ENCODE measurements at regions not wholly inside any gene's neighbourhood (a gene's known extent, or its start where the extent isn't known, plus 50 kb on each side); places are given as distances from the start of the nearest gene placed in this dataset.

DNA sequence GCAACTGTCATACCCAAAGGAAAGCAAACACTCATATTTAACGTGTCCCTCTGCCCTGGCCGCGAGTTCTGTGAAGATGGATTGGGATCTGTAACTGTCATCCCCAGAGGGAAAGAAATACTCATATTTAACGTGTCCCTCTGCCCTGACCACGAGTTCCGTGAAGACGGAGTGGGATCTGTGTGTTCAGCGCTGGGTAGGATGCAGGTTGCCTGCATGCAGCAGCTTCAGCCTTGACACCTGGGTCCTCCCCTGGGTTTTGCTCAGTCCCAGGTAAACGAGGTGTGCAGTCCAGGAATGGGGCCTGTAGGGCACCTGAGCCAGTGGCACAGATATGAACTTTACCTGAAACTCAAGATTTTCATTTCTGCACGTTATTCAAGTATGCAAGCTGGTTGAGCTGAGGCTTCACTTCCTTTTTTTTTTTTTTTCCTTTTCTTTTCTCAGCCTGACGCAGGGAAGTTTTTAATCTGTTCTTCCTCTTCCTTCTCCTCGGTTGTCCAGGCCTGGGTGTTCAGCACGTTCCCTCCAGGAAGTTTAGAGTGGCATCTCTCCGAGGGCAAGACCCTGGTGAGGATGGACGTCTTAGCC, 159.0 kb upstream of the SHH start:
- intact Hi-C loops (cut with micrococcal nuclease; ENCODE audit: unreplicated experiment) = no loop called here
- no peak overlapping the region for H3K4me3 ChIP-seq (ENCODE audit: low read depth, low read length, poor library complexity, severe bottlenecking)
- ChIA-PET POLR2A (ENCODE audit: low non-redundant PET) (no interaction called here), CTCF (no interaction called here)
- TF ChIP-seq, protein P1, sequence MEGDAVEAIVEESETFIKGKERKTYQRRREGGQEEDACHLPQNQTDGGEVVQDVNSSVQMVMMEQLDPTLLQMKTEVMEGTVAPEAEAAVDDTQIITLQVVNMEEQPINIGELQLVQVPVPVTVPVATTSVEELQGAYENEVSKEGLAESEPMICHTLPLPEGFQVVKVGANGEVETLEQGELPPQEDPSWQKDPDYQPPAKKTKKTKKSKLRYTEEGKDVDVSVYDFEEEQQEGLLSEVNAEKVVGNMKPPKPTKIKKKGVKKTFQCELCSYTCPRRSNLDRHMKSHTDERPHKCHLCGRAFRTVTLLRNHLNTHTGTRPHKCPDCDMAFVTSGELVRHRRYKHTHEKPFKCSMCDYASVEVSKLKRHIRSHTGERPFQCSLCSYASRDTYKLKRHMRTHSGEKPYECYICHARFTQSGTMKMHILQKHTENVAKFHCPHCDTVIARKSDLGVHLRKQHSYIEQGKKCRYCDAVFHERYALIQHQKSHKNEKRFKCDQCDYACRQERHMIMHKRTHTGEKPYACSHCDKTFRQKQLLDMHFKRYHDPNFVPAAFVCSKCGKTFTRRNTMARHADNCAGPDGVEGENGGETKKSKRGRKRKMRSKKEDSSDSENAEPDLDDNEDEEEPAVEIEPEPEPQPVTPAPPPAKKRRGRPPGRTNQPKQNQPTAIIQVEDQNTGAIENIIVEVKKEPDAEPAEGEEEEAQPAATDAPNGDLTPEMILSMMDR (conservative IDR thresholded peaks at IDR 0.05; ENCODE audit: low read depth, low read length) = no peak
- TF ChIP-seq EZH2 (IDR thresholded peaks at IDR 0.05; ENCODE audit: borderline replicate concordance, low read depth, low read length, poor library complexity, severe bottlenecking) = no peak
- no TSS peak for BruUV-seq (replicated peaks)
- peaks cover 55% of the 10 kb centered on the region for H3K27me3 ChIP-seq (replicated peaks; ENCODE audit: insufficient read depth, low read depth, low read length, poor library complexity)
- DNase-seq (ENCODE audit: low spot score) = no peak
- no peaks in the 10 kb centered on the region for H3K9me3 ChIP-seq (ENCODE audit: low read depth, low read length, poor library complexity, severe bottlenecking)
- no peak overlapping the region for H3K27ac ChIP-seq (ENCODE audit: low read depth, low read length, poor library complexity, severe bottlenecking)
- H3K4me1 ChIP-seq (ENCODE audit: insufficient read depth, low read length, poor library complexity, severe bottlenecking) = no peaks in the 10 kb centered on the region
- no peaks in the 10 kb centered on the region for H3K36me3 ChIP-seq (ENCODE audit: insufficient read depth, low read length, poor library complexity, severe bottlenecking)

DNA sequence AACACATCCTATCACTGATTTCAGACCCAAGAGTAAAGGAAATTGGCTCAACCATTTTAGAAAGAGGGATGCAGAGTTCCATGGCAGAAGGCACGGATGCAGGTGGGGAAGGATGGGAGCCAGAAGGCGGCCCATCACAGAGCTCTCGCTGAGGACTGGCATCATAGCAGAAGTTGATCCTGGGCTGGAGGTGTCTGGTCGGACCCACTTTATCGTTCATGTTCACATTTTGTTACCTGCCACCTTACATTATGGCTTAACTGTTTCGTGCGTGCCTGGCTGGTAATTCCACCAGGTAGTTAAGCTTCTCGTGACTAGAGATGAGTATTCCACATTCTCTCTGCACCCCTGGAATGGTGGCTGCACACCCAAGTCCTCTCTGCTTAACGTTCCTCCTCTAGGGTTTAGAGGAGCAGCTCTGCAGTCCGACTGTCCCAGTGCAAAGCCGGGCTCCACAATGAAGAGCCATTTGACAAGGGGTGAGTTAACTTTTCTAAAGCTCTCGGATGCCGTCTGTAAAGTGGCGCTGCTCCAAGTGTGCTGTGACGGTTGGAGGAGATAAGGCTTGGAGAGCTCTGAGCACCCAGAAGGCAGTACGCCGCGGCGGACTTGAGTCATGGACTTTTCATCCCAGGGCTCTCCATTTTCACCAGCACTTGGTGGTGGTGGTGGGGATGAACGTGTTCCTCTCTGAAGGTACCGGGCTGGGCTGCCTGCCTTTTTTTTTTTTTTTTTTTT, 157.1 kb upstream of the SHH start:
- Histone ChIP-seq H3K4me1 (ENCODE audit: insufficient read depth, low read length, poor library complexity, severe bottlenecking) (no peaks in the 10 kb centered on the region), H3K4me3 (ENCODE audit: low read depth, low read length, poor library complexity, severe bottlenecking) (no peak overlapping the region), H3K36me3 (ENCODE audit: insufficient read depth, low read length, poor library complexity, severe bottlenecking) (no peaks in the 10 kb centered on the region), H3K9me3 (ENCODE audit: low read depth, low read length, poor library complexity, severe bottlenecking) (no peaks in the 10 kb centered on the region), H3K27ac (ENCODE audit: low read depth, low read length, poor library complexity, severe bottlenecking) (no peak overlapping the region), H3K27me3 (replicated peaks; ENCODE audit: insufficient read depth, low read depth, low read length, poor library complexity) (peaks cover 50% of the 10 kb centered on the region)
- intact Hi-C loops (cut with micrococcal nuclease; ENCODE audit: unreplicated experiment) = no loop called here
- TF ChIP-seq, protein P1 (conservative IDR thresholded peaks at IDR 0.05; ENCODE audit: low read depth, low read length) = no peak
- TF ChIP-seq EZH2 (IDR thresholded peaks at IDR 0.05; ENCODE audit: borderline replicate concordance, low read depth, low read length, poor library complexity, severe bottlenecking) = no peak
- ChIA-PET CTCF (no interaction called here), POLR2A (ENCODE audit: low non-redundant PET) (no interaction called here)
- no peak for DNase-seq (ENCODE audit: low spot score)
- BruUV-seq (replicated peaks) = no TSS peak

GRCh38 chr7:155965010-155965409, 152.7 kb upstream of the SHH start:
- Histone ChIP-seq H3K4me1 (ENCODE audit: insufficient read depth, low read length, poor library complexity, severe bottlenecking) (no peaks in the 10 kb centered on the region), H3K4me3 (ENCODE audit: low read depth, low read length, poor library complexity, severe bottlenecking) (no peak overlapping the region), H3K36me3 (ENCODE audit: insufficient read depth, low read length, poor library complexity, severe bottlenecking) (no peaks in the 10 kb centered on the region), H3K27me3 (replicated peaks; ENCODE audit: insufficient read depth, low read depth, low read length, poor library complexity) (peaks cover 23% of the 10 kb centered on the region), H3K27ac (ENCODE audit: low read depth, low read length, poor library complexity, severe bottlenecking) (no peak overlapping the region), H3K9me3 (ENCODE audit: low read depth, low read length, poor library complexity, severe bottlenecking) (no peaks in the 10 kb centered on the region)
- BruUV-seq (replicated peaks) = no TSS peak
- intact Hi-C loops (cut with micrococcal nuclease; ENCODE audit: unreplicated experiment) = no loop called here
- no peak for TF ChIP-seq EZH2 (IDR thresholded peaks at IDR 0.05; ENCODE audit: borderline replicate concordance, low read depth, low read length, poor library complexity, severe bottlenecking)
- TF ChIP-seq, protein P1 (conservative IDR thresholded peaks at IDR 0.05; ENCODE audit: low read depth, low read length) = no peak
- POLR2A ChIA-PET (ENCODE audit: low non-redundant PET) = no interaction called here
- CTCF ChIA-PET = no interaction called here
- DNase-seq (ENCODE audit: low spot score) = no peak
